A549 (cell line): ENCODE measurements at regions not wholly inside any gene's neighbourhood (a gene's known extent, or its start where the extent isn't known, plus 50 kb on each side); places are given as distances from the start of the nearest gene placed in this dataset.

ENCODE experiments used
- BCL3 ChIP-seq: fragments of >200 bp; sonication (Bioruptor Twin); formaldehyde crosslinking; IDR thresholded peaks from 3 replicates; pipeline ENCODE4 v1.6.1; 2016
- CTCF ChIP-seq: fragments of >200 bp; sonication (Bioruptor Twin); formaldehyde crosslinking; IDR thresholded peaks from 3 replicates; pipeline ENCODE4 v1.5.1; 2016
- EP300 ChIP-seq, 2 experiments: fragments of >200 bp; sonication (Bioruptor Twin); formaldehyde crosslinking; IDR thresholded peaks; 2 replicates in 1 of 2; 3 replicates in 1 of 2; pipeline ENCODE4 v1.6.1; 2016 to 2017
- FOSL2 ChIP-seq, 2 experiments: fragments of 450-650 bp in 1 of 2; fragments of >200 bp in 1 of 2; sonication (Bioruptor Twin) in 1 of 2; formaldehyde crosslinking; IDR thresholded peaks; 2 replicates each; pipeline versions ENCODE4 v1.5.0 to v1.6.1; 2016 to 2020; ENCODE audit warnings: mild to moderate bottlenecking in 1 of 2, moderate library complexity in 1 of 2

- TF ChIP-seq BCL3: no peak
- TF ChIP-seq CTCF: no peak
- TF ChIP-seq FOSL2 (IDR thresholded peaks at IDR 0.05): no peak
- TF ChIP-seq FOSL2 (CRISPR knock-in tag; IDR thresholded peaks at IDR 0.05): no peak
- no peak for TF ChIP-seq EP300 (IDR thresholded peaks at IDR 0.05)
Observed at GRCh38 chr4:20612313-20612712, 87.9 kb upstream of the PACRGL start.
